ENCODE measurements at regions not wholly inside any gene's neighbourhood (a gene's known extent, or its start where the extent isn't known, plus 50 kb on each side); places are given as distances from the start of the nearest gene placed in this dataset.
A peak's percentile ranks its signal among the peaks of the same experiment; 100 is the strongest.

DNA sequence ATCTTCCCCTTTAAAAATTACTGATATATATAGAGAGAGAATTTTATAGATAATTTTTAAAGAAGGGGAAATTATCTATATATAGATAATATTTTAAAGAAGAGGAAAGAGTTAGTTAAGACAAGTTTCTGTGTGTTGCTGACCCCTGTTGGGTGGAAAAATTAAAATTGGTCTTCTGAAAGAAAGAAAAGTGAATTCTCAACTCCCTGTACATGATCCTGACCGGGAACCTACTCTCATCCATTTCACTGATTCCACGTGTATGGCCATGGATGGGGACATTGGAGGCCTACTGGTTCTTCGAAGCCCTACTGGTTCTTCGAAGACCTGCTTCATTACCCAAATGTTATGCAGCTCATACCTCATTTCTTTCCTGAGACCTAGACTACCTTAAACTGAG, 53.0 kb upstream of the TCF21 start:
- no peak for DNase-seq (ENCODE audit: low read depth in 2 of 2)

DNA sequence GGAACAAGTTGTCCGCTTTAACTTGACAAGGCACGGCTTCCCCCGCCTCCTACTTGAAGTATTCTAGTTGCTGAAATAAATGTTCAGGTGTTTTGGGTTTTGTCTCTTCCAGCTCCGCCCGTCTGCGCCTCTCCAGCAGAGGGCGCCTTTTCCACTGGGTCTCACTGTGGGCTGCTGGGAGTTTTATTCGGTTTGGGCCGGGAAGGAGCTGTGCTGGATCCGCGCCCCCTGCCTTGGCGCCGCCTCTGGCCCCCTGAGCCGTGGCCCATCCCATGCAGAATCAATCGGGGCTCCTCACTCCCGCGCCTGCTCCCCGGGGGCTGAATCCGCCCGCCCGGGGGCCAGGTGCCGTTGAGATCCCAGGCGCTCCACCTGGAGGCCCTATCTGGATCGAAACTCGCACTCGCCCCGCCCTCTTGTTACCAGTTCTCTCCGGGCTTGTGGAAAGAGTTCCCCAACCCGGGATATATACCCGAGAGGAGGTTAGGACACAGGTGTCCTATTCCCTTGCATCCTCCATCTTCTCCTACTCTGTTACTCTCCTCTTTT, 51.0 kb upstream of the TCF21 start:
- peak in 1 of 2 experiments; percentile 14 for DNase-seq (ENCODE audit: low read depth in 2 of 2)
